NB4 (cell line): ENCODE measurements at regions not wholly inside any gene's neighbourhood (a gene's known extent, or its start where the extent isn't known, plus 50 kb on each side); places are given as distances from the start of the nearest gene placed in this dataset.

Experiments
- DNase-seq: peaks from one replicate; pipeline ENCODE4 v3.0.0; 2010; ENCODE audit warnings: low read depth
- H3K4me3 ChIP-seq: one replicate; pipeline ENCODE4 v1.5.1; 2011; ENCODE audit warnings: mild to moderate bottlenecking, low read depth, low read length, moderate library complexity
- MYC ChIP-seq: IDR thresholded peaks from 2 replicates; pipeline ENCODE4 v1.6.1; 2011; ENCODE audit warnings: low read depth, low read length
- POLR2A ChIP-seq: IDR thresholded peaks from 2 replicates; pipeline ENCODE4 v1.6.1; 2011; ENCODE audit warnings: mild to moderate bottlenecking; ENCODE audit not compliant: insufficient read length; ENCODE audit errors: extremely low read depth
- TF ChIP-seq, protein P1 (sequence below): IDR thresholded peaks from 2 replicates; pipeline ENCODE4 v1.6.1; 2011; ENCODE audit warnings: low read depth, low read length
- TF ChIP-seq, protein P2 (sequence below): IDR thresholded peaks from one replicate; pipeline ENCODE4 v1.5.1; 2012; ENCODE audit warnings: low read depth, low read length

- TF ChIP-seq, protein P1, sequence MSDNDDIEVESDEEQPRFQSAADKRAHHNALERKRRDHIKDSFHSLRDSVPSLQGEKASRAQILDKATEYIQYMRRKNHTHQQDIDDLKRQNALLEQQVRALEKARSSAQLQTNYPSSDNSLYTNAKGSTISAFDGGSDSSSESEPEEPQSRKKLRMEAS = no peak
- no peak for TF ChIP-seq MYC
- no peak for TF ChIP-seq POLR2A
- TF ChIP-seq, protein P2, sequence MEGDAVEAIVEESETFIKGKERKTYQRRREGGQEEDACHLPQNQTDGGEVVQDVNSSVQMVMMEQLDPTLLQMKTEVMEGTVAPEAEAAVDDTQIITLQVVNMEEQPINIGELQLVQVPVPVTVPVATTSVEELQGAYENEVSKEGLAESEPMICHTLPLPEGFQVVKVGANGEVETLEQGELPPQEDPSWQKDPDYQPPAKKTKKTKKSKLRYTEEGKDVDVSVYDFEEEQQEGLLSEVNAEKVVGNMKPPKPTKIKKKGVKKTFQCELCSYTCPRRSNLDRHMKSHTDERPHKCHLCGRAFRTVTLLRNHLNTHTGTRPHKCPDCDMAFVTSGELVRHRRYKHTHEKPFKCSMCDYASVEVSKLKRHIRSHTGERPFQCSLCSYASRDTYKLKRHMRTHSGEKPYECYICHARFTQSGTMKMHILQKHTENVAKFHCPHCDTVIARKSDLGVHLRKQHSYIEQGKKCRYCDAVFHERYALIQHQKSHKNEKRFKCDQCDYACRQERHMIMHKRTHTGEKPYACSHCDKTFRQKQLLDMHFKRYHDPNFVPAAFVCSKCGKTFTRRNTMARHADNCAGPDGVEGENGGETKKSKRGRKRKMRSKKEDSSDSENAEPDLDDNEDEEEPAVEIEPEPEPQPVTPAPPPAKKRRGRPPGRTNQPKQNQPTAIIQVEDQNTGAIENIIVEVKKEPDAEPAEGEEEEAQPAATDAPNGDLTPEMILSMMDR = no peak
- DNase-seq = no peak
- no peak overlapping the region for H3K4me3 ChIP-seq
Observed at GRCh38 chr9:129561594-129562281, 59.2 kb downstream of the C9orf50 start.

- no peak overlapping the region for H3K4me3 ChIP-seq
- DNase-seq = no peak
- TF ChIP-seq, protein P2 = no peak
- TF ChIP-seq, protein P1 = peak; percentile 23; the same call in 1 of the 2 replicates
Observed at GRCh38 chr9:129560881-129561306, 60.0 kb downstream of the C9orf50 start.

- no peak for TF ChIP-seq MYC
- TF ChIP-seq, protein P2 = no peak
- no peak overlapping the region for H3K4me3 ChIP-seq
- no peak for DNase-seq
Observed at GRCh38 chr9:129559506-129559881, 61.4 kb downstream of the C9orf50 start.

DNA sequence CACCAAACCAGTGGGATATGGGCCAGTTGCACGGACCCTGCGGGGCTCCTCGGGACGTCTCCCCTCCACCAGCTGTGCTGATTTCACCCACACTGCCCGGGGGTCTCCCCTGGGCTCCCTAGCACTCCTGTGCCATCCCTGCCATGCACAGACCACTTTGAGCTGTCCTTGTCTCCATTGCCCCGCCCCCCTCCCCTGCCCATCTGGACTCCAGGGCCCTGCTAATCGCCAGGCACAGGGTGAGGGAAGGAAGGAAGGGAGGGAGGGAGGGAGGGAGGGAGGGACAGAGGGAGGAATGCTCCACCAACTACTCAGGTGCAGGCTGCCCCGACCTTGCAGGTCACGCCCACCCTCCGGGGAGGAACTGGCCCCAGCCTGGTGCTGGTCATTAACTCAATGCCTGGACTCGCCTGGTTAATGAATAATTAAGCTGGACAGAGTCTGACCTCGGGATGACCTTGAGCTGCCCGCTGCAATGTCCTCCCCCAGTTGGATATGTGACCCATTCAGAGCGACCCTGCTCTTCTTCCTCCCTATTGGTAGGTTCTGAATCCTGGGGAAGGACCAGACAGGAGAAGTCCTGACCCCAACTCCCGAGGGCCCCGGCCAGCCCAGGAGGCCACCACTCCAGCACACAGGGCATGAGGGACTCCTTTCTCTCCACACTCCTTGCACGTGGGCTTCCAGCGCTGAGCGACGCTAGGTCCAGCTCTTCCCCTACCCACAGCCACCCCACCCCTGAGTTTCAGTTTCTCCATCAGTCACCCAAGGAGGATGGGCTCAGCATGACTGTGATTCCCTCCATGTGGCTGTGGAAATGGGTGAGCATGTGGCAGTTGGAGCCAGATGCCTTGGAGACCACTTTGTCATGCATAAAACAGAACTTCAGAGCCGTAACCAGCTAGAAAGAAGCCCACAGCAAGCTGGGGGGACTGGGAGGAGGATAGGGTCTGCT lies 62.1 kb downstream of the C9orf50 start:
- DNase-seq = no peak
- H3K4me3 ChIP-seq = no peak overlapping the region
- TF ChIP-seq MYC (no peak), POLR2A (no peak)
- TF ChIP-seq, protein P2 = no peak
- TF ChIP-seq, protein P1 = no peak

- no peak for DNase-seq
- TF ChIP-seq, protein P1 = no peak
- TF ChIP-seq POLR2A = no peak
- no peak for TF ChIP-seq MYC
- TF ChIP-seq, protein P2 = no peak
- H3K4me3 ChIP-seq = no peak overlapping the region
Observed at GRCh38 chr9:129558063-129558550, 62.8 kb downstream of the C9orf50 start.
